Middle frontal gyrus (tissue), 1 donor: ENCODE measurements at regions not wholly inside any gene's neighbourhood (a gene's known extent, or its start where the extent isn't known, plus 50 kb on each side); places are given as distances from the start of the nearest gene placed in this dataset.
"Not testable (repeated sequence)": the region's sequence is repeated elsewhere in the genome, so short reads cannot be mapped to it uniquely, and the experiment has no call there.

Source experiments
- DNase-seq: peaks from one replicate; pipeline ENCODE4 v3.0.0-alpha.2; 2015; ENCODE audit warnings: low spot score; ENCODE audit errors: extremely low spot score

- no peak for DNase-seq
Measured at GRCh38 chr17:45646288-45646988, 137.7 kb upstream of the CRHR1 start.

- no peak for DNase-seq
Measured at GRCh38 chr17:45648642-45649041, 135.5 kb upstream of the CRHR1 start.

GRCh38 chr17:45649796-45650195 lies 134.3 kb upstream of the CRHR1 start:
- no peak for DNase-seq

- no peak for DNase-seq
Measured at GRCh38 chr17:45650561-45650960, 133.6 kb upstream of the CRHR1 start.

GRCh38 chr17:45651145-45651709 lies 132.9 kb upstream of the CRHR1 start:
- DNase-seq: no peak

GRCh38 chr17:45653616-45654015 lies 130.5 kb upstream of the CRHR1 start:
- DNase-seq: no peak

- DNase-seq: no peak
Measured at GRCh38 chr17:45656527-45657181, 127.5 kb upstream of the CRHR1 start.

- DNase-seq: no peak
Measured at GRCh38 chr17:45660474-45660873, 123.6 kb upstream of the CRHR1 start.

- no peak for DNase-seq
Measured at GRCh38 chr17:45662432-45662831, 121.7 kb upstream of the CRHR1 start.

- DNase-seq: no peak
Measured at GRCh38 chr17:45663772-45664171, 120.3 kb upstream of the CRHR1 start.

- DNase-seq: no peak
Measured at GRCh38 chr17:45664921-45665320, 119.2 kb upstream of the CRHR1 start.

- DNase-seq: no peak
Measured at GRCh38 chr17:45666046-45666600, 118.0 kb upstream of the CRHR1 start.

- no peak for DNase-seq
Measured at GRCh38 chr17:45666641-45667040, 117.5 kb upstream of the CRHR1 start.

GRCh38 chr17:45667591-45668171 lies 116.4 kb upstream of the CRHR1 start:
- no peak for DNase-seq

- DNase-seq: no peak
Measured at GRCh38 chr17:45668316-45668715, 115.8 kb upstream of the CRHR1 start.

GRCh38 chr17:45672301-45672700 lies 111.8 kb upstream of the CRHR1 start:
- DNase-seq: no peak

GRCh38 chr17:45672792-45673191 lies 111.3 kb upstream of the CRHR1 start:
- no peak for DNase-seq

GRCh38 chr17:45673759-45674158 lies 110.4 kb upstream of the CRHR1 start:
- not testable (repeated sequence) for DNase-seq

GRCh38 chr17:45675012-45675411 lies 109.1 kb upstream of the CRHR1 start:
- DNase-seq: no peak

GRCh38 chr17:45675892-45676291 lies 108.2 kb upstream of the CRHR1 start:
- DNase-seq: no peak

- no peak for DNase-seq
Measured at GRCh38 chr17:45676695-45677094, 107.4 kb upstream of the CRHR1 start.

GRCh38 chr17:45677770-45678169 lies 106.3 kb upstream of the CRHR1 start:
- DNase-seq: peak; percentile 43
